ENCODE measurements at regions not wholly inside any gene's neighbourhood (a gene's known extent, or its start where the extent isn't known, plus 50 kb on each side); places are given as distances from the start of the nearest gene placed in this dataset.

DNA sequence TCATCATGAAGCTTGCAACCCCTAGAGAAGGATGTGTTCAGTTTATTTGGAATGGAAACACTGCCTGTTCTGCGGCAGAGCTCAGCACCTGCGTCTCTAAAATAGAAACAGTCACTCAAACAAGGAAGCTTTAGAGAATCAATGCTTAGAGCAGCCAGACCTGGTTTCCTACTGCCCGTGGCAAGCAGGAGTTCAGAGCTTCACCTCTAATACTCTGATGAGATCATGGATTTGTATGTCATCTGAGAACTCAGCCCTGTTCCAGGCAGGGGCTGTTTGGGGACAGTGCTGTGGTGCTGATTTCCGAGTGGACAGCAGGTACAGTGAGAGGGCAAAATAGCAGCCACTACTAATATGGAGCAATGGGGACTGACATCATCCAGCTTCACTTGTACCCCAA is 236.0 kb upstream of the IRX1 start:
- Histone ChIP-seq H3K36me3 (no peaks in the 10 kb centered on the region), H3K27me3 (no peaks in the 10 kb centered on the region), H3K4me1 (no peaks in the 10 kb centered on the region), H3K4me3 (no peak overlapping the region), H3K27ac (no peak overlapping the region), H3K9me3 (no peaks in the 10 kb centered on the region)
- WGBS, 2 donors (ENCODE audit: low coverage in 1 of 2) = 56 to 61% methylated on average over 3 to 4 of the region's 4 CpGs
- intact Hi-C loops (cut with DNase I; ENCODE audit: low total_unique reads) (no loop called here), in situ Hi-C loops (cut with MboI; ENCODE audit: low pct_ligation_motif_present in 1 of 4, low pct_unique_long_range_greater_than_20kb in 1 of 4, low sequenced_read_pairs in 3 of 4) (no loop called here)
- TF ChIP-seq POLR2A (IDR thresholded peaks at IDR 0.05) (no peak), EP300 (IDR thresholded peaks at IDR 0.05; ENCODE audit: low read depth) (no peak), POLR2AphosphoS5 (IDR thresholded peaks at IDR 0.05) (no peak)
- TF ChIP-seq, protein P1, sequence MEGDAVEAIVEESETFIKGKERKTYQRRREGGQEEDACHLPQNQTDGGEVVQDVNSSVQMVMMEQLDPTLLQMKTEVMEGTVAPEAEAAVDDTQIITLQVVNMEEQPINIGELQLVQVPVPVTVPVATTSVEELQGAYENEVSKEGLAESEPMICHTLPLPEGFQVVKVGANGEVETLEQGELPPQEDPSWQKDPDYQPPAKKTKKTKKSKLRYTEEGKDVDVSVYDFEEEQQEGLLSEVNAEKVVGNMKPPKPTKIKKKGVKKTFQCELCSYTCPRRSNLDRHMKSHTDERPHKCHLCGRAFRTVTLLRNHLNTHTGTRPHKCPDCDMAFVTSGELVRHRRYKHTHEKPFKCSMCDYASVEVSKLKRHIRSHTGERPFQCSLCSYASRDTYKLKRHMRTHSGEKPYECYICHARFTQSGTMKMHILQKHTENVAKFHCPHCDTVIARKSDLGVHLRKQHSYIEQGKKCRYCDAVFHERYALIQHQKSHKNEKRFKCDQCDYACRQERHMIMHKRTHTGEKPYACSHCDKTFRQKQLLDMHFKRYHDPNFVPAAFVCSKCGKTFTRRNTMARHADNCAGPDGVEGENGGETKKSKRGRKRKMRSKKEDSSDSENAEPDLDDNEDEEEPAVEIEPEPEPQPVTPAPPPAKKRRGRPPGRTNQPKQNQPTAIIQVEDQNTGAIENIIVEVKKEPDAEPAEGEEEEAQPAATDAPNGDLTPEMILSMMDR (IDR thresholded peaks at IDR 0.05) = no peak
- no peak for DNase-seq

DNA sequence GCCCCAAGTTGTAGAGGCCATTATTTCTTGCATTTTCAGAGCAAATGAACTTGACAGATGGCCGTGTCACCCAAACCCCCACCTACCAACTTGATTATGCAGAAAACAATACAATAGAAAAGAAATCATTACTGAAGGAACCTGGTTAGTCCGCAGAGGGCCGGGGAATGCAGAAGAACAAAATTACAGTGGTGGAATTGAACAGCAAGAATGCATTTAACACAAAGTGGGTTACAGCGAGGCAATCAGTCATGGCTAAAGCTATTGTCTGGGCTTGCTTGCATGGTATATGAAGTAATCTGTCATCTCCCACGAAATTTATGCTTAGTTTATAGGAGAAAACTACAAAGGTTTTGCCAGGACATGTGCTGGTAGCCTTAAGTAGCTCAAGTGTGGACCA is 238.3 kb upstream of the IRX1 start:
- WGBS, 2 donors (ENCODE audit: low coverage in 1 of 2) = 66 to 74% methylated on average over 5 of the region's 5 CpGs
- no peaks in the 10 kb centered on the region for H3K9me3 ChIP-seq
- H3K27me3 ChIP-seq = no peaks in the 10 kb centered on the region
- H3K4me3 ChIP-seq = no peak overlapping the region
- no peak overlapping the region for H3K27ac ChIP-seq
- intact Hi-C loops (cut with DNase I; ENCODE audit: low total_unique reads) = no loop called here
- TF ChIP-seq POLR2AphosphoS5 (IDR thresholded peaks at IDR 0.05) (no peak), POLR2A (IDR thresholded peaks at IDR 0.05) (no peak), EP300 (IDR thresholded peaks at IDR 0.05; ENCODE audit: low read depth) (no peak)
- TF ChIP-seq, protein P1 (IDR thresholded peaks at IDR 0.05) = no peak
- no peaks in the 10 kb centered on the region for H3K4me1 ChIP-seq
- in situ Hi-C loops (cut with MboI; ENCODE audit: low pct_ligation_motif_present in 1 of 4, low pct_unique_long_range_greater_than_20kb in 1 of 4, low sequenced_read_pairs in 3 of 4) = no loop called here
- no peaks in the 10 kb centered on the region for H3K36me3 ChIP-seq
- DNase-seq = no peak

DNA sequence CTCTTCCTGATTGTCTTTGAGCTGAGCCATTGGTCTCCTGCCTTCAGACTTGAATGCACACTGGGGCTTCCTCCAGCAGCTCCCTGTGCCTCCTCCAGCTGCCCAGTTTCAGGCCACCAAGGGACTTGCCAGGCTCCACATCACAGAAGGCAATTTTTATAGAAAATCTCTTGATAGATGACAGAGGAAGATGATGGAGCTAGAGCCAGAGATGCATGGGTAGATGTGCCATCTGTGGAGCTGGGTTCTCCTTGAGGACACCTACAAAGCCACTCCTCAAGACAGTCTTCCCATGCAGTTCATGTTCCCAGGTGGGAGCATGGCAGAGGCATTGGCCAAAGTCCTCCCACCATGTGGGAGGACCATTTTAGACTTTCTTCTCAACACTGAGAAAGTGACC is 239.6 kb upstream of the IRX1 start:
- TF ChIP-seq EP300 (IDR thresholded peaks at IDR 0.05; ENCODE audit: low read depth) = no peak
- TF ChIP-seq POLR2AphosphoS5 (IDR thresholded peaks at IDR 0.05) = no peak
- no peak for TF ChIP-seq POLR2A (IDR thresholded peaks at IDR 0.05)
- TF ChIP-seq, protein P1 (IDR thresholded peaks at IDR 0.05) = no peak
- no peaks in the 10 kb centered on the region for H3K36me3 ChIP-seq
- in situ Hi-C loops (cut with MboI; ENCODE audit: low pct_ligation_motif_present in 1 of 4, low pct_unique_long_range_greater_than_20kb in 1 of 4, low sequenced_read_pairs in 3 of 4) = no loop called here
- no peaks in the 10 kb centered on the region for H3K9me3 ChIP-seq
- no peak for DNase-seq
- intact Hi-C loops (cut with DNase I; ENCODE audit: low total_unique reads) = no loop called here
- H3K4me1 ChIP-seq = no peaks in the 10 kb centered on the region
- H3K27ac ChIP-seq = no peak overlapping the region
- no peak overlapping the region for H3K4me3 ChIP-seq
- H3K27me3 ChIP-seq = no peaks in the 10 kb centered on the region

DNA sequence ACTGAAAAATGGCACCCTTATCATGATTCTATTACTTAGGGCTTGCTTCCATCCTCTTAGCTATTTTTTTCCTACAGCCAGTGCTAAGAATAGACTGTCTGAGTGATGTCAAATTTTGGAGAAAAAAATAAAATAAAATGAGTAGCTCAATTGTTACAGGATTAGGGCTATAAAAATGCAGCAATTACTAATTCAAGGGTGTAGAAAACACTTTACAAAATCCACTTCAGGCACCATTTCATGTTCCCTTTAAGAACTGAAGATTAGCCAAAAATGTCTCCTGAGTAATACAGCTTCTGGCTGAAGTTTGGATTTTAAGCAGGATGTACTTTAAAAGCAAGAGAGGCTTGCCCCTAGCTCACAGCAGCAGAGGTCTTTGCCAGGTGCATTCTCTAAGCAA is 240.5 kb upstream of the IRX1 start:
- intact Hi-C loops (cut with DNase I; ENCODE audit: low total_unique reads) = no loop called here
- no peak for TF ChIP-seq POLR2A (IDR thresholded peaks at IDR 0.05)
- TF ChIP-seq, protein P1 (IDR thresholded peaks at IDR 0.05) = no peak
- no peak for TF ChIP-seq EP300 (IDR thresholded peaks at IDR 0.05; ENCODE audit: low read depth)
- TF ChIP-seq POLR2AphosphoS5 (IDR thresholded peaks at IDR 0.05) = no peak
- Histone ChIP-seq H3K27ac (no peak overlapping the region), H3K4me3 (no peak overlapping the region), H3K4me1 (no peaks in the 10 kb centered on the region), H3K9me3 (no peaks in the 10 kb centered on the region), H3K27me3 (no peaks in the 10 kb centered on the region), H3K36me3 (no peaks in the 10 kb centered on the region)
- in situ Hi-C loops (cut with MboI; ENCODE audit: low pct_ligation_motif_present in 1 of 4, low pct_unique_long_range_greater_than_20kb in 1 of 4, low sequenced_read_pairs in 3 of 4) = no loop called here
- DNase-seq = no peak

Data from transverse colon (tissue), 4 donors.